Naive thymus-derived CD4-positive, alpha-beta T cell (primary cell): ENCODE measurements at regions not wholly inside any gene's neighbourhood (a gene's known extent, or its start where the extent isn't known, plus 50 kb on each side); places are given as distances from the start of the nearest gene placed in this dataset.

Experiments used
- ATAC-seq: fragments of 150-1000 bp; cut with Tn5 transposase; 2 replicates; pipeline ENCODE4 v1.10.0; 2021; ENCODE audit warnings: mild to moderate bottlenecking, moderate library complexity
- CTCF ChIA-PET: fragments of 350-600 bp; sonication (Branson Sonifier 250); formaldehyde crosslinking; loops from one replicate; lab custom pipeline; 2021; ENCODE audit warnings: antibody characterized with exemption; lab: Charles Lee
- POLR2A ChIA-PET: fragments of 350-600 bp; sonication (Branson Sonifier 250); formaldehyde crosslinking; loops from one replicate; lab custom pipeline; 2021; ENCODE audit warnings: antibody characterized with exemption, inconsistent platforms; lab: Charles Lee
- DNase-seq, 9 donors: peaks; one replicate each; pipeline versions ENCODE4 v3.0.0 to v3.0.0-alpha.2; 2020 to 2022; ENCODE audit warnings: mixed read lengths in 1 of 9
- H3K27ac ChIP-seq: one replicate; pipeline ENCODE4 v1.7.0; 2013; ENCODE audit warnings: mild to moderate bottlenecking, low read depth, low read length, moderate library complexity
- H3K27me3 ChIP-seq, 2 donors: one replicate each; pipeline ENCODE4 v1.7.0; 2013; ENCODE audit warnings: low read length in 2 of 2, mild to moderate bottlenecking in 2 of 2, moderate library complexity in 2 of 2; ENCODE audit not compliant: control insufficient read depth in 2 of 2, insufficient read depth in 2 of 2
- H3K36me3 ChIP-seq, 3 experiments: 1 replicate in 2 of 3; 2 replicates in 1 of 3; pipeline ENCODE4 v1.7.0; 2013; ENCODE audit warnings: low read length in 3 of 3, mild to moderate bottlenecking in 3 of 3, moderate library complexity in 1 of 3; ENCODE audit not compliant: insufficient read depth in 3 of 3, control insufficient read depth in 2 of 3
- H3K4me1 ChIP-seq, 2 donors: one replicate each; pipeline ENCODE4 v1.7.0; 2013; ENCODE audit warnings: low read length in 2 of 2, mild to moderate bottlenecking in 2 of 2, moderate library complexity in 1 of 2; ENCODE audit not compliant: control insufficient read depth in 2 of 2, insufficient read depth in 2 of 2
- H3K4me3 ChIP-seq: 2 replicates; pipeline ENCODE4 v1.7.0; 2013; ENCODE audit warnings: mild to moderate bottlenecking, low read length
- H3K9me3 ChIP-seq, 3 experiments: 1 replicate in 2 of 3; 2 replicates in 1 of 3; pipeline ENCODE4 v1.7.0; 2013; ENCODE audit warnings: low read length in 3 of 3; ENCODE audit not compliant: control insufficient read depth in 2 of 3
- H3K27ac Mint-ChIP-seq, 9 donors: one replicate each; pipeline ENCODE4 v1.8.0; 2020 to 2022; ENCODE audit warnings: mixed read lengths in 9 of 9, mild to moderate bottlenecking in 8 of 9, moderate library complexity in 5 of 9, inconsistent platforms in 2 of 9
- H3K27me3 Mint-ChIP-seq, 5 donors: one replicate each; pipeline ENCODE4 v1.8.0; 2021 to 2022; ENCODE audit warnings: mixed read lengths in 5 of 5, mild to moderate bottlenecking in 1 of 5
- H3K36me3 Mint-ChIP-seq, 5 donors: one replicate each; pipeline ENCODE4 v1.8.0; 2020 to 2022; ENCODE audit warnings: mixed read lengths in 5 of 5, mild to moderate bottlenecking in 3 of 5, inconsistent platforms in 1 of 5
- H3K4me1 Mint-ChIP-seq, 7 donors: one replicate each; pipeline ENCODE4 v1.8.0; 2020 to 2022; ENCODE audit warnings: mixed read lengths in 7 of 7, mild to moderate bottlenecking in 3 of 7, inconsistent platforms in 1 of 7
- H3K4me3 Mint-ChIP-seq, 10 donors: one replicate each; pipeline ENCODE4 v1.8.0; 2020 to 2022; ENCODE audit warnings: mild to moderate bottlenecking in 10 of 10, mixed read lengths in 10 of 10, moderate library complexity in 6 of 10, inconsistent platforms in 2 of 10
- H3K9me3 Mint-ChIP-seq, 11 donors: one replicate each; pipeline ENCODE4 v1.8.0; 2020 to 2022; ENCODE audit warnings: mixed read lengths in 11 of 11, mild to moderate bottlenecking in 4 of 11, inconsistent platforms in 1 of 11, moderate library complexity in 1 of 11
- intact Hi-C, 2 donors: fragments of 100-400 bp; cut with micrococcal nuclease; formaldehyde crosslinking; loops; one replicate each; pipeline ENCODE4 v1.15.1; 2023

- ChIA-PET CTCF (no interaction called here), POLR2A (no interaction called here)
- no peaks in the 10 kb centered on the region for H3K36me3 Mint-ChIP-seq
- H3K4me3 Mint-ChIP-seq: no peak overlapping the region
- H3K27ac Mint-ChIP-seq: no peak overlapping the region
- DNase-seq (no peak), ATAC-seq (no peak)
- H3K4me3 ChIP-seq: no peak overlapping the region
- H3K9me3 Mint-ChIP-seq: no peaks in the 10 kb centered on the region
- H3K4me1 Mint-ChIP-seq: no peaks in the 10 kb centered on the region
- no peak overlapping the region for H3K27ac ChIP-seq
- no peaks in the 10 kb centered on the region for H3K4me1 ChIP-seq
- H3K27me3 ChIP-seq: peaks cover 0 to 3% of the 10 kb centered on the region in 2 donors
- H3K9me3 ChIP-seq: no peaks in the 10 kb centered on the region
- H3K36me3 ChIP-seq: no peaks in the 10 kb centered on the region
- H3K27me3 Mint-ChIP-seq: peaks cover 0 to 17% (median 2%) of the 10 kb centered on the region in 5 donors
- intact Hi-C loops: no loop called here
Measured at GRCh38 chr9:99340281-99340680, 118.2 kb downstream of the SEC61B start.

- ChIA-PET CTCF (no interaction called here), POLR2A (no interaction called here)
- H3K9me3 ChIP-seq: no peaks in the 10 kb centered on the region
- H3K9me3 Mint-ChIP-seq: no peaks in the 10 kb centered on the region
- no peaks in the 10 kb centered on the region for H3K4me1 ChIP-seq
- H3K4me3 Mint-ChIP-seq: no peak overlapping the region
- H3K36me3 ChIP-seq: no peaks in the 10 kb centered on the region
- H3K4me3 ChIP-seq: no peak overlapping the region
- intact Hi-C loops: no loop called here
- H3K27ac Mint-ChIP-seq: no peak overlapping the region
- H3K36me3 Mint-ChIP-seq: no peaks in the 10 kb centered on the region
- H3K27ac ChIP-seq: no peak overlapping the region
- ATAC-seq (no peak), DNase-seq (no peak)
- peaks cover 0 to 3% of the 10 kb centered on the region in 2 donors for H3K27me3 ChIP-seq
- peaks cover 0 to 20% (median 6%) of the 10 kb centered on the region in 5 donors for H3K27me3 Mint-ChIP-seq
- no peaks in the 10 kb centered on the region for H3K4me1 Mint-ChIP-seq
Measured at GRCh38 chr9:99341686-99342085, 119.6 kb downstream of the SEC61B start.

- H3K4me3 ChIP-seq: no peak overlapping the region
- no peaks in the 10 kb centered on the region for H3K4me1 ChIP-seq
- no peaks in the 10 kb centered on the region for H3K9me3 ChIP-seq
- ATAC-seq (no peak), DNase-seq (no peak)
- POLR2A ChIA-PET: no interaction called here
- H3K36me3 ChIP-seq: no peaks in the 10 kb centered on the region
- H3K4me1 Mint-ChIP-seq: peaks cover 0 to 2% (median 0%) of the 10 kb centered on the region in 7 donors
- H3K36me3 Mint-ChIP-seq: no peaks in the 10 kb centered on the region
- intact Hi-C loops: no loop called here
- no peak overlapping the region for H3K27ac Mint-ChIP-seq
- H3K4me3 Mint-ChIP-seq: no peak overlapping the region
- CTCF ChIA-PET: no interaction called here
- H3K27ac ChIP-seq: no peak overlapping the region
- peaks cover 0 to 3% of the 10 kb centered on the region in 2 donors for H3K27me3 ChIP-seq
- H3K27me3 Mint-ChIP-seq: peaks cover 0 to 21% (median 7%) of the 10 kb centered on the region in 5 donors
- H3K9me3 Mint-ChIP-seq: no peaks in the 10 kb centered on the region
Measured at GRCh38 chr9:99345451-99345850, 123.4 kb downstream of the SEC61B start.

- Mint-ChIP-seq H3K9me3 (no peaks in the 10 kb centered on the region), H3K4me3 (no peak overlapping the region), H3K4me1 (peaks cover 0 to 3% (median 0%) of the 10 kb centered on the region in 7 donors), H3K27ac (no peak overlapping the region), H3K36me3 (no peaks in the 10 kb centered on the region), H3K27me3 (peaks cover 0 to 19% (median 7%) of the 10 kb centered on the region in 5 donors)
- no peak for ATAC-seq
- peaks cover 0 to 3% of the 10 kb centered on the region in 2 donors for H3K27me3 ChIP-seq
- no peaks in the 10 kb centered on the region for H3K9me3 ChIP-seq
- intact Hi-C loops: no loop called here
- no peaks in the 10 kb centered on the region for H3K4me1 ChIP-seq
- no peak overlapping the region for H3K27ac ChIP-seq
- no peak overlapping the region for H3K4me3 ChIP-seq
- POLR2A ChIA-PET: no interaction called here
- CTCF ChIA-PET: interaction anchor here (0.6 kb wide), 1 partner anchor 8 kb away, joined by 3 read pairs; no protein-coding TSS in a partner anchor
- no peaks in the 10 kb centered on the region for H3K36me3 ChIP-seq
- DNase-seq: no peak
Measured at GRCh38 chr9:99345942-99346341, 123.9 kb downstream of the SEC61B start.

- Mint-ChIP-seq H3K27me3 (peaks cover 0 to 16% (median 7%) of the 10 kb centered on the region in 5 donors), H3K4me3 (no peak overlapping the region), H3K9me3 (no peaks in the 10 kb centered on the region), H3K4me1 (peaks cover 0 to 3% (median 0%) of the 10 kb centered on the region in 7 donors), H3K27ac (no peak overlapping the region), H3K36me3 (no peaks in the 10 kb centered on the region)
- intact Hi-C loops: no loop called here
- Histone ChIP-seq H3K4me3 (no peak overlapping the region), H3K36me3 (no peaks in the 10 kb centered on the region), H3K4me1 (no peaks in the 10 kb centered on the region), H3K27ac (no peak overlapping the region), H3K9me3 (no peaks in the 10 kb centered on the region), H3K27me3 (no peaks in the 10 kb centered on the region)
- no peak for ATAC-seq
- DNase-seq: no peak
- ChIA-PET POLR2A (no interaction called here), CTCF (no interaction called here)
Measured at GRCh38 chr9:99347568-99347967, 125.5 kb downstream of the SEC61B start.

- ChIA-PET POLR2A (no interaction called here), CTCF (no interaction called here)
- Histone ChIP-seq H3K4me1 (no peaks in the 10 kb centered on the region), H3K27me3 (peaks cover 0 to 2% of the 10 kb centered on the region in 2 donors), H3K4me3 (no peak overlapping the region), H3K36me3 (no peaks in the 10 kb centered on the region), H3K9me3 (no peaks in the 10 kb centered on the region), H3K27ac (no peak overlapping the region)
- H3K9me3 Mint-ChIP-seq: no peaks in the 10 kb centered on the region
- H3K4me1 Mint-ChIP-seq: peaks cover 0 to 3% (median 0%) of the 10 kb centered on the region in 7 donors
- H3K4me3 Mint-ChIP-seq: no peak overlapping the region
- intact Hi-C loops: no loop called here
- no peak overlapping the region for H3K27ac Mint-ChIP-seq
- peaks cover 0 to 16% (median 7%) of the 10 kb centered on the region in 5 donors for H3K27me3 Mint-ChIP-seq
- DNase-seq: no peak
- no peaks in the 10 kb centered on the region for H3K36me3 Mint-ChIP-seq
- no peak for ATAC-seq
Measured at GRCh38 chr9:99348289-99348688, 126.2 kb downstream of the SEC61B start.

- Histone ChIP-seq H3K27me3 (peaks cover 0 to 2% of the 10 kb centered on the region in 2 donors), H3K4me1 (no peaks in the 10 kb centered on the region), H3K4me3 (no peak overlapping the region), H3K27ac (no peak overlapping the region), H3K9me3 (no peaks in the 10 kb centered on the region), H3K36me3 (no peaks in the 10 kb centered on the region)
- ChIA-PET POLR2A (interaction anchor here (0.6 kb wide), 1 partner anchor 34 kb away, joined by 4 read pairs; no protein-coding TSS in a partner anchor), CTCF (no interaction called here)
- Mint-ChIP-seq H3K36me3 (no peaks in the 10 kb centered on the region), H3K27ac (no peak overlapping the region), H3K27me3 (peaks cover 0 to 16% (median 7%) of the 10 kb centered on the region in 5 donors), H3K9me3 (no peaks in the 10 kb centered on the region), H3K4me3 (no peak overlapping the region), H3K4me1 (peaks cover 0 to 3% (median 0%) of the 10 kb centered on the region in 7 donors)
- intact Hi-C loops: no loop called here
- DNase-seq (no peak), ATAC-seq (no peak)
Measured at GRCh38 chr9:99349870-99350269, 127.8 kb downstream of the SEC61B start.
